ENCODE measurements at regions not wholly inside any gene's neighbourhood (a gene's known extent, or its start where the extent isn't known, plus 50 kb on each side); places are given as distances from the start of the nearest gene placed in this dataset.

DNA sequence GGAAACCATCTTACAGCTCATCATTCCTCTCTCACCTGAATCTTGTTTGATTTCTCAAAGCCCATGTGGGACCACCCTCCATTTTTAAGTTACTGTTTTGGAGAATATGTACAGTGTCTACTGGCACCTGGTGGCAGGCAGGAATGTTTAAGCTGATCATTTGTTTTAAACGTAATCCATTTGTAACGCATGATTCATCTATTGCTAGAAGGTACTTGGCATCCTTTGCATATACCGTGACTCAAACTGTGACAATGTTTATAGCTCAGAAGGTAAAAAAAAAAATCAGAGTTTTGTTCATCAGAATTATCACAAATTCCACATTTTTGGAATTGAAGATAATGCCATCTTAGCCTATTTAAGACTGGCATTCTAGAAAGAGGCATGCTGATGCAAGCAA lies 1007.5 kb upstream of the EEF2KMT start:
- TF ChIP-seq, protein P1, sequence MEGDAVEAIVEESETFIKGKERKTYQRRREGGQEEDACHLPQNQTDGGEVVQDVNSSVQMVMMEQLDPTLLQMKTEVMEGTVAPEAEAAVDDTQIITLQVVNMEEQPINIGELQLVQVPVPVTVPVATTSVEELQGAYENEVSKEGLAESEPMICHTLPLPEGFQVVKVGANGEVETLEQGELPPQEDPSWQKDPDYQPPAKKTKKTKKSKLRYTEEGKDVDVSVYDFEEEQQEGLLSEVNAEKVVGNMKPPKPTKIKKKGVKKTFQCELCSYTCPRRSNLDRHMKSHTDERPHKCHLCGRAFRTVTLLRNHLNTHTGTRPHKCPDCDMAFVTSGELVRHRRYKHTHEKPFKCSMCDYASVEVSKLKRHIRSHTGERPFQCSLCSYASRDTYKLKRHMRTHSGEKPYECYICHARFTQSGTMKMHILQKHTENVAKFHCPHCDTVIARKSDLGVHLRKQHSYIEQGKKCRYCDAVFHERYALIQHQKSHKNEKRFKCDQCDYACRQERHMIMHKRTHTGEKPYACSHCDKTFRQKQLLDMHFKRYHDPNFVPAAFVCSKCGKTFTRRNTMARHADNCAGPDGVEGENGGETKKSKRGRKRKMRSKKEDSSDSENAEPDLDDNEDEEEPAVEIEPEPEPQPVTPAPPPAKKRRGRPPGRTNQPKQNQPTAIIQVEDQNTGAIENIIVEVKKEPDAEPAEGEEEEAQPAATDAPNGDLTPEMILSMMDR (CRISPR knock-in tag; IDR thresholded peaks at IDR 0.05) = no peak
- TF ChIP-seq, protein P2, sequence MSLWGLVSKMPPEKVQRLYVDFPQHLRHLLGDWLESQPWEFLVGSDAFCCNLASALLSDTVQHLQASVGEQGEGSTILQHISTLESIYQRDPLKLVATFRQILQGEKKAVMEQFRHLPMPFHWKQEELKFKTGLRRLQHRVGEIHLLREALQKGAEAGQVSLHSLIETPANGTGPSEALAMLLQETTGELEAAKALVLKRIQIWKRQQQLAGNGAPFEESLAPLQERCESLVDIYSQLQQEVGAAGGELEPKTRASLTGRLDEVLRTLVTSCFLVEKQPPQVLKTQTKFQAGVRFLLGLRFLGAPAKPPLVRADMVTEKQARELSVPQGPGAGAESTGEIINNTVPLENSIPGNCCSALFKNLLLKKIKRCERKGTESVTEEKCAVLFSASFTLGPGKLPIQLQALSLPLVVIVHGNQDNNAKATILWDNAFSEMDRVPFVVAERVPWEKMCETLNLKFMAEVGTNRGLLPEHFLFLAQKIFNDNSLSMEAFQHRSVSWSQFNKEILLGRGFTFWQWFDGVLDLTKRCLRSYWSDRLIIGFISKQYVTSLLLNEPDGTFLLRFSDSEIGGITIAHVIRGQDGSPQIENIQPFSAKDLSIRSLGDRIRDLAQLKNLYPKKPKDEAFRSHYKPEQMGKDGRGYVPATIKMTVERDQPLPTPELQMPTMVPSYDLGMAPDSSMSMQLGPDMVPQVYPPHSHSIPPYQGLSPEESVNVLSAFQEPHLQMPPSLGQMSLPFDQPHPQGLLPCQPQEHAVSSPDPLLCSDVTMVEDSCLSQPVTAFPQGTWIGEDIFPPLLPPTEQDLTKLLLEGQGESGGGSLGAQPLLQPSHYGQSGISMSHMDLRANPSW (CRISPR knock-in tag; IDR thresholded peaks at IDR 0.05; ENCODE audit: borderline replicate concordance) = no peak
- TF ChIP-seq POLR2A (IDR thresholded peaks at IDR 0.05; ENCODE audit: insufficient read depth in 1 of 2, low read depth in 2 of 2, low read length in 2 of 2) (no peak), SMAD3 (CRISPR knock-in tag; IDR thresholded peaks at IDR 0.05) (no peak), RFX1 (IDR thresholded peaks at IDR 0.05) (no peak)
- TF ChIP-seq, protein P3, sequence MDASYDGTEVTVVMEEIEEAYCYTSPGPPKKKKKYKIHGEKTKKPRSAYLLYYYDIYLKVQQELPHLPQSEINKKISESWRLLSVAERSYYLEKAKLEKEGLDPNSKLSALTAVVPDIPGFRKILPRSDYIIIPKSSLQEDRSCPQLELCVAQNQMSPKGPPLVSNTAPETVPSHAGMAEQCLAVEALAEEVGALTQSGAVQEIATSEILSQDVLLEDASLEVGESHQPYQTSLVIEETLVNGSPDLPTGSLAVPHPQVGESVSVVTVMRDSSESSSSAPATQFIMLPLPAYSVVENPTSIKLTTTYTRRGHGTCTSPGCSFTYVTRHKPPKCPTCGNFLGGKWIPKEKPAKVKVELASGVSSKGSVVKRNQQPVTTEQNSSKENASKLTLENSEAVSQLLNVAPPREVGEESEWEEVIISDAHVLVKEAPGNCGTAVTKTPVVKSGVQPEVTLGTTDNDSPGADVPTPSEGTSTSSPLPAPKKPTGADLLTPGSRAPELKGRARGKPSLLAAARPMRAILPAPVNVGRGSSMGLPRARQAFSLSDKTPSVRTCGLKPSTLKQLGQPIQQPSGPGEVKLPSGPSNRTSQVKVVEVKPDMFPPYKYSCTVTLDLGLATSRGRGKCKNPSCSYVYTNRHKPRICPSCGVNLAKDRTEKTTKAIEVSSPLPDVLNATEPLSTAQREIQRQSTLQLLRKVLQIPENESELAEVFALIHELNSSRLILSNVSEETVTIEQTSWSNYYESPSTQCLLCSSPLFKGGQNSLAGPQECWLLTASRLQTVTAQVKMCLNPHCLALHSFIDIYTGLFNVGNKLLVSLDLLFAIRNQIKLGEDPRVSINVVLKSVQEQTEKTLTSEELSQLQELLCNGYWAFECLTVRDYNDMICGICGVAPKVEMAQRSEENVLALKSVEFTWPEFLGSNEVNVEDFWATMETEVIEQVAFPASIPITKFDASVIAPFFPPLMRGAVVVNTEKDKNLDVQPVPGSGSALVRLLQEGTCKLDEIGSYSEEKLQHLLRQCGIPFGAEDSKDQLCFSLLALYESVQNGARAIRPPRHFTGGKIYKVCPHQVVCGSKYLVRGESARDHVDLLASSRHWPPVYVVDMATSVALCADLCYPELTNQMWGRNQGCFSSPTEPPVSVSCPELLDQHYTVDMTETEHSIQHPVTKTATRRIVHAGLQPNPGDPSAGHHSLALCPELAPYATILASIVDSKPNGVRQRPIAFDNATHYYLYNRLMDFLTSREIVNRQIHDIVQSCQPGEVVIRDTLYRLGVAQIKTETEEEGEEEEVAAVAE (CRISPR knock-in tag; IDR thresholded peaks at IDR 0.05; ENCODE audit: borderline replicate concordance) = no peak
- TF ChIP-seq, protein P4, sequence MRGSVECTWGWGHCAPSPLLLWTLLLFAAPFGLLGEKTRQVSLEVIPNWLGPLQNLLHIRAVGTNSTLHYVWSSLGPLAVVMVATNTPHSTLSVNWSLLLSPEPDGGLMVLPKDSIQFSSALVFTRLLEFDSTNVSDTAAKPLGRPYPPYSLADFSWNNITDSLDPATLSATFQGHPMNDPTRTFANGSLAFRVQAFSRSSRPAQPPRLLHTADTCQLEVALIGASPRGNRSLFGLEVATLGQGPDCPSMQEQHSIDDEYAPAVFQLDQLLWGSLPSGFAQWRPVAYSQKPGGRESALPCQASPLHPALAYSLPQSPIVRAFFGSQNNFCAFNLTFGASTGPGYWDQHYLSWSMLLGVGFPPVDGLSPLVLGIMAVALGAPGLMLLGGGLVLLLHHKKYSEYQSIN (CRISPR knock-in tag; IDR thresholded peaks at IDR 0.05; ENCODE audit: borderline replicate concordance) = no peak

Measured in HepG2 (cell line).